IPS-15b (cell line): ENCODE measurements at regions not wholly inside any gene's neighbourhood (a gene's known extent, or its start where the extent isn't known, plus 50 kb on each side); places are given as distances from the start of the nearest gene placed in this dataset.

ENCODE experiments used
- H3K27me3 ChIP-seq: one replicate; pipeline ENCODE4 v1.6.1; 2013; ENCODE audit warnings: low read length; ENCODE audit not compliant: control insufficient read depth, insufficient read depth
- H3K36me3 ChIP-seq: one replicate; pipeline ENCODE4 v1.6.1; 2013; ENCODE audit warnings: low read length; ENCODE audit not compliant: control insufficient read depth, insufficient read depth
- H3K4me1 ChIP-seq: one replicate; pipeline ENCODE4 v1.6.1; 2013; ENCODE audit warnings: mild to moderate bottlenecking, low read length; ENCODE audit not compliant: control insufficient read depth, insufficient read depth
- H3K4me3 ChIP-seq: one replicate; pipeline ENCODE4 v1.5.1; 2013; ENCODE audit warnings: low read depth, low read length
- H3K9ac ChIP-seq: one replicate; pipeline ENCODE4 v1.6.1; 2013; ENCODE audit warnings: low read depth, mild to moderate bottlenecking, low read length
- H3K9me3 ChIP-seq: one replicate; pipeline ENCODE4 v1.6.1; 2013; ENCODE audit warnings: mild to moderate bottlenecking, low read length; ENCODE audit not compliant: control insufficient read depth, insufficient read depth

- Histone ChIP-seq H3K4me3 (no peak overlapping the region), H3K36me3 (no peaks in the 10 kb centered on the region), H3K4me1 (no peaks in the 10 kb centered on the region), H3K9ac (no peak overlapping the region), H3K27me3 (no peaks in the 10 kb centered on the region), H3K9me3 (no peaks in the 10 kb centered on the region)
Measured at GRCh38 chr18:78548261-78549058, 431.2 kb upstream of the SALL3 start.

GRCh38 chr18:78549971-78550370, 429.6 kb upstream of the SALL3 start:
- H3K4me3 ChIP-seq: no peak overlapping the region
- H3K9me3 ChIP-seq: no peaks in the 10 kb centered on the region
- H3K9ac ChIP-seq: no peak overlapping the region
- no peaks in the 10 kb centered on the region for H3K4me1 ChIP-seq
- no peaks in the 10 kb centered on the region for H3K27me3 ChIP-seq
- H3K36me3 ChIP-seq: no peaks in the 10 kb centered on the region

- H3K9ac ChIP-seq: no peak overlapping the region
- H3K36me3 ChIP-seq: no peaks in the 10 kb centered on the region
- no peaks in the 10 kb centered on the region for H3K9me3 ChIP-seq
- H3K4me1 ChIP-seq: no peaks in the 10 kb centered on the region
- no peak overlapping the region for H3K4me3 ChIP-seq
- H3K27me3 ChIP-seq: no peaks in the 10 kb centered on the region
Measured at GRCh38 chr18:78554944-78555608, 424.5 kb upstream of the SALL3 start.

GRCh38 chr18:78557371-78557770, 422.2 kb upstream of the SALL3 start:
- Histone ChIP-seq H3K4me1 (no peaks in the 10 kb centered on the region), H3K9ac (no peak overlapping the region), H3K27me3 (no peaks in the 10 kb centered on the region), H3K9me3 (no peaks in the 10 kb centered on the region), H3K36me3 (no peaks in the 10 kb centered on the region), H3K4me3 (no peak overlapping the region)

- Histone ChIP-seq H3K36me3 (no peaks in the 10 kb centered on the region), H3K9me3 (no peaks in the 10 kb centered on the region), H3K9ac (no peak overlapping the region), H3K4me3 (no peak overlapping the region), H3K27me3 (no peaks in the 10 kb centered on the region), H3K4me1 (no peaks in the 10 kb centered on the region)
Measured at GRCh38 chr18:78558101-78558810, 421.4 kb upstream of the SALL3 start.

GRCh38 chr18:78558948-78559347, 420.7 kb upstream of the SALL3 start:
- Histone ChIP-seq H3K36me3 (no peaks in the 10 kb centered on the region), H3K4me1 (no peaks in the 10 kb centered on the region), H3K9me3 (no peaks in the 10 kb centered on the region), H3K27me3 (no peaks in the 10 kb centered on the region), H3K4me3 (no peak overlapping the region), H3K9ac (no peak overlapping the region)

- Histone ChIP-seq H3K9ac (no peak overlapping the region), H3K36me3 (no peaks in the 10 kb centered on the region), H3K9me3 (no peaks in the 10 kb centered on the region), H3K4me1 (no peaks in the 10 kb centered on the region), H3K4me3 (no peak overlapping the region), H3K27me3 (no peaks in the 10 kb centered on the region)
Measured at GRCh38 chr18:78559584-78559983, 420.0 kb upstream of the SALL3 start.

GRCh38 chr18:78561757-78562510, 417.7 kb upstream of the SALL3 start:
- no peaks in the 10 kb centered on the region for H3K9me3 ChIP-seq
- no peak overlapping the region for H3K9ac ChIP-seq
- H3K36me3 ChIP-seq: no peaks in the 10 kb centered on the region
- no peaks in the 10 kb centered on the region for H3K27me3 ChIP-seq
- H3K4me3 ChIP-seq: no peak overlapping the region
- H3K4me1 ChIP-seq: no peaks in the 10 kb centered on the region

- no peaks in the 10 kb centered on the region for H3K9me3 ChIP-seq
- no peak overlapping the region for H3K9ac ChIP-seq
- no peaks in the 10 kb centered on the region for H3K4me1 ChIP-seq
- H3K4me3 ChIP-seq: no peak overlapping the region
- no peaks in the 10 kb centered on the region for H3K27me3 ChIP-seq
- no peaks in the 10 kb centered on the region for H3K36me3 ChIP-seq
Measured at GRCh38 chr18:78562531-78562961, 417.1 kb upstream of the SALL3 start.

GRCh38 chr18:78563110-78563509, 416.5 kb upstream of the SALL3 start:
- no peaks in the 10 kb centered on the region for H3K27me3 ChIP-seq
- H3K9me3 ChIP-seq: no peaks in the 10 kb centered on the region
- H3K4me1 ChIP-seq: no peaks in the 10 kb centered on the region
- no peaks in the 10 kb centered on the region for H3K36me3 ChIP-seq
- no peak overlapping the region for H3K4me3 ChIP-seq
- H3K9ac ChIP-seq: no peak overlapping the region

GRCh38 chr18:78564030-78564429, 415.6 kb upstream of the SALL3 start:
- Histone ChIP-seq H3K4me3 (no peak overlapping the region), H3K4me1 (no peaks in the 10 kb centered on the region), H3K9me3 (no peaks in the 10 kb centered on the region)

More at GRCh38 chr18:78564030-78564429, 415.6 kb upstream of the SALL3 start:
- no peak overlapping the region for H3K9ac ChIP-seq
- no peaks in the 10 kb centered on the region for H3K36me3 ChIP-seq
- H3K27me3 ChIP-seq: no peaks in the 10 kb centered on the region
